Adrenal gland (tissue), 5 donors: ENCODE measurements at regions not wholly inside any gene's neighbourhood (a gene's known extent, or its start where the extent isn't known, plus 50 kb on each side); places are given as distances from the start of the nearest gene placed in this dataset.

ENCODE experiments used
- POLR2A ChIP-seq, 2 donors: fragments of 450-650 bp; IDR thresholded peaks; one replicate each; pipeline ENCODE4 v1.6.1; 2017; ENCODE audit warnings: antibody characterized with exemption in 2 of 2, mild to moderate bottlenecking in 2 of 2, moderate library complexity in 1 of 2
- TF ChIP-seq, protein P1 (sequence below), 6 experiments: fragments of 450-650 bp in 4 of 6; fragments of 200-600 bp in 2 of 6; sonication (generic) in 1 of 6; IDR thresholded peaks; 1 replicate in 5 of 6; 2 replicates in 1 of 6; pipeline versions ENCODE4 v1.5.1 to v1.8.0; 2016 to 2021; ENCODE audit warnings: antibody characterized with exemption in 6 of 6, mild to moderate bottlenecking in 2 of 6, moderate library complexity in 1 of 6
- donor health status: DM: no; HTN: no; CAD: no.

- TF ChIP-seq, protein P1, sequence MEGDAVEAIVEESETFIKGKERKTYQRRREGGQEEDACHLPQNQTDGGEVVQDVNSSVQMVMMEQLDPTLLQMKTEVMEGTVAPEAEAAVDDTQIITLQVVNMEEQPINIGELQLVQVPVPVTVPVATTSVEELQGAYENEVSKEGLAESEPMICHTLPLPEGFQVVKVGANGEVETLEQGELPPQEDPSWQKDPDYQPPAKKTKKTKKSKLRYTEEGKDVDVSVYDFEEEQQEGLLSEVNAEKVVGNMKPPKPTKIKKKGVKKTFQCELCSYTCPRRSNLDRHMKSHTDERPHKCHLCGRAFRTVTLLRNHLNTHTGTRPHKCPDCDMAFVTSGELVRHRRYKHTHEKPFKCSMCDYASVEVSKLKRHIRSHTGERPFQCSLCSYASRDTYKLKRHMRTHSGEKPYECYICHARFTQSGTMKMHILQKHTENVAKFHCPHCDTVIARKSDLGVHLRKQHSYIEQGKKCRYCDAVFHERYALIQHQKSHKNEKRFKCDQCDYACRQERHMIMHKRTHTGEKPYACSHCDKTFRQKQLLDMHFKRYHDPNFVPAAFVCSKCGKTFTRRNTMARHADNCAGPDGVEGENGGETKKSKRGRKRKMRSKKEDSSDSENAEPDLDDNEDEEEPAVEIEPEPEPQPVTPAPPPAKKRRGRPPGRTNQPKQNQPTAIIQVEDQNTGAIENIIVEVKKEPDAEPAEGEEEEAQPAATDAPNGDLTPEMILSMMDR (IDR thresholded peaks at IDR 0.05) = no peak
- no peak for TF ChIP-seq POLR2A (IDR thresholded peaks at IDR 0.05)
These were observed 113.2 kb upstream of the BEND6 start for GRCh38 chr6:56841751-56842150.
